ENCODE measurements at regions not wholly inside any gene's neighbourhood (a gene's known extent, or its start where the extent isn't known, plus 50 kb on each side); places are given as distances from the start of the nearest gene placed in this dataset.

- Histone ChIP-seq H3K36me3 (ENCODE audit: control insufficient read depth, insufficient read depth, low read length, severe bottlenecking) (no peaks in the 10 kb centered on the region), H3K27me3 (replicated peaks; ENCODE audit: control insufficient read depth, insufficient read depth, low read length) (no peaks in the 10 kb centered on the region), H3K4me3 (ENCODE audit: low read length) (no peak overlapping the region), H3K9ac (ENCODE audit: low read length) (no peak overlapping the region), H3K4me1 (ENCODE audit: control insufficient read depth, insufficient read depth, low read length) (no peaks in the 10 kb centered on the region), H3K9me3 (ENCODE audit: control insufficient read depth, low read length) (peaks cover 6% of the 10 kb centered on the region)
- no peak for DNase-seq (ENCODE audit: low read depth)
These were observed 912.6 kb downstream of the GATA3 start for GRCh38 chr10:8967061-8967460.

- H3K36me3 ChIP-seq (ENCODE audit: control insufficient read depth, insufficient read depth, low read length, severe bottlenecking) = no peaks in the 10 kb centered on the region
- no peak overlapping the region for H3K4me3 ChIP-seq (ENCODE audit: low read length)
- no peak overlapping the region for H3K9ac ChIP-seq (ENCODE audit: low read length)
- DNase-seq (ENCODE audit: low read depth) = no peak
- H3K4me1 ChIP-seq (ENCODE audit: control insufficient read depth, insufficient read depth, low read length) = no peaks in the 10 kb centered on the region
- H3K9me3 ChIP-seq (ENCODE audit: control insufficient read depth, low read length) = peaks cover 6% of the 10 kb centered on the region
- no peaks in the 10 kb centered on the region for H3K27me3 ChIP-seq (replicated peaks; ENCODE audit: control insufficient read depth, insufficient read depth, low read length)
These were observed 915.4 kb downstream of the GATA3 start for GRCh38 chr10:8969853-8970252.

GRCh38 chr10:8975535-8975934 is 921.0 kb downstream of the GATA3 start:
- Histone ChIP-seq H3K9ac (ENCODE audit: low read length) (no peak overlapping the region), H3K36me3 (ENCODE audit: control insufficient read depth, insufficient read depth, low read length, severe bottlenecking) (no peaks in the 10 kb centered on the region), H3K9me3 (ENCODE audit: control insufficient read depth, low read length) (no peaks in the 10 kb centered on the region), H3K27me3 (replicated peaks; ENCODE audit: control insufficient read depth, insufficient read depth, low read length) (no peaks in the 10 kb centered on the region), H3K4me3 (ENCODE audit: low read length) (no peak overlapping the region), H3K4me1 (ENCODE audit: control insufficient read depth, insufficient read depth, low read length) (no peaks in the 10 kb centered on the region)
- DNase-seq (ENCODE audit: low read depth) = no peak

GRCh38 chr10:8978100-8978499 is 923.6 kb downstream of the GATA3 start:
- H3K36me3 ChIP-seq (ENCODE audit: control insufficient read depth, insufficient read depth, low read length, severe bottlenecking) = no peaks in the 10 kb centered on the region
- no peaks in the 10 kb centered on the region for H3K4me1 ChIP-seq (ENCODE audit: control insufficient read depth, insufficient read depth, low read length)
- no peaks in the 10 kb centered on the region for H3K9me3 ChIP-seq (ENCODE audit: control insufficient read depth, low read length)
- H3K27me3 ChIP-seq (replicated peaks; ENCODE audit: control insufficient read depth, insufficient read depth, low read length) = no peaks in the 10 kb centered on the region
- DNase-seq (ENCODE audit: low read depth) = no peak
- no peak overlapping the region for H3K4me3 ChIP-seq (ENCODE audit: low read length)
- H3K9ac ChIP-seq (ENCODE audit: low read length) = no peak overlapping the region

- no peaks in the 10 kb centered on the region for H3K27me3 ChIP-seq (replicated peaks; ENCODE audit: control insufficient read depth, insufficient read depth, low read length)
- H3K4me3 ChIP-seq (ENCODE audit: low read length) = no peak overlapping the region
- H3K9me3 ChIP-seq (ENCODE audit: control insufficient read depth, low read length) = no peaks in the 10 kb centered on the region
- no peak for DNase-seq (ENCODE audit: low read depth)
- no peak overlapping the region for H3K9ac ChIP-seq (ENCODE audit: low read length)
- H3K4me1 ChIP-seq (ENCODE audit: control insufficient read depth, insufficient read depth, low read length) = no peaks in the 10 kb centered on the region
- H3K36me3 ChIP-seq (ENCODE audit: control insufficient read depth, insufficient read depth, low read length, severe bottlenecking) = no peaks in the 10 kb centered on the region
These were observed 925.5 kb downstream of the GATA3 start for GRCh38 chr10:8979976-8980375.

GRCh38 chr10:8981277-8981676 is 926.8 kb downstream of the GATA3 start:
- Histone ChIP-seq H3K27me3 (replicated peaks; ENCODE audit: control insufficient read depth, insufficient read depth, low read length) (no peaks in the 10 kb centered on the region), H3K36me3 (ENCODE audit: control insufficient read depth, insufficient read depth, low read length, severe bottlenecking) (no peaks in the 10 kb centered on the region), H3K9me3 (ENCODE audit: control insufficient read depth, low read length) (no peaks in the 10 kb centered on the region), H3K9ac (ENCODE audit: low read length) (no peak overlapping the region), H3K4me1 (ENCODE audit: control insufficient read depth, insufficient read depth, low read length) (no peaks in the 10 kb centered on the region), H3K4me3 (ENCODE audit: low read length) (no peak overlapping the region)
- no peak for DNase-seq (ENCODE audit: low read depth)

GRCh38 chr10:8985651-8986050 is 931.2 kb downstream of the GATA3 start:
- no peak overlapping the region for H3K9ac ChIP-seq (ENCODE audit: low read length)
- no peak overlapping the region for H3K4me3 ChIP-seq (ENCODE audit: low read length)
- no peaks in the 10 kb centered on the region for H3K36me3 ChIP-seq (ENCODE audit: control insufficient read depth, insufficient read depth, low read length, severe bottlenecking)
- no peaks in the 10 kb centered on the region for H3K4me1 ChIP-seq (ENCODE audit: control insufficient read depth, insufficient read depth, low read length)
- no peaks in the 10 kb centered on the region for H3K27me3 ChIP-seq (replicated peaks; ENCODE audit: control insufficient read depth, insufficient read depth, low read length)
- H3K9me3 ChIP-seq (ENCODE audit: control insufficient read depth, low read length) = no peaks in the 10 kb centered on the region
- no peak for DNase-seq (ENCODE audit: low read depth)

GRCh38 chr10:8986975-8987374 is 932.5 kb downstream of the GATA3 start:
- Histone ChIP-seq H3K9ac (ENCODE audit: low read length) (no peak overlapping the region), H3K27me3 (replicated peaks; ENCODE audit: control insufficient read depth, insufficient read depth, low read length) (no peaks in the 10 kb centered on the region), H3K4me1 (ENCODE audit: control insufficient read depth, insufficient read depth, low read length) (no peaks in the 10 kb centered on the region), H3K9me3 (ENCODE audit: control insufficient read depth, low read length) (no peaks in the 10 kb centered on the region), H3K4me3 (ENCODE audit: low read length) (no peak overlapping the region), H3K36me3 (ENCODE audit: control insufficient read depth, insufficient read depth, low read length, severe bottlenecking) (no peaks in the 10 kb centered on the region)
- DNase-seq (ENCODE audit: low read depth) = no peak

GRCh38 chr10:8987712-8988111 is 933.2 kb downstream of the GATA3 start:
- no peaks in the 10 kb centered on the region for H3K9me3 ChIP-seq (ENCODE audit: control insufficient read depth, low read length)
- DNase-seq (ENCODE audit: low read depth) = no peak
- H3K36me3 ChIP-seq (ENCODE audit: control insufficient read depth, insufficient read depth, low read length, severe bottlenecking) = no peaks in the 10 kb centered on the region
- no peak overlapping the region for H3K9ac ChIP-seq (ENCODE audit: low read length)
- no peaks in the 10 kb centered on the region for H3K27me3 ChIP-seq (replicated peaks; ENCODE audit: control insufficient read depth, insufficient read depth, low read length)
- no peaks in the 10 kb centered on the region for H3K4me1 ChIP-seq (ENCODE audit: control insufficient read depth, insufficient read depth, low read length)
- no peak overlapping the region for H3K4me3 ChIP-seq (ENCODE audit: low read length)

- Histone ChIP-seq H3K9me3 (ENCODE audit: control insufficient read depth, low read length) (no peaks in the 10 kb centered on the region), H3K27me3 (replicated peaks; ENCODE audit: control insufficient read depth, insufficient read depth, low read length) (no peaks in the 10 kb centered on the region), H3K9ac (ENCODE audit: low read length) (no peak overlapping the region), H3K4me1 (ENCODE audit: control insufficient read depth, insufficient read depth, low read length) (no peaks in the 10 kb centered on the region), H3K4me3 (ENCODE audit: low read length) (no peak overlapping the region), H3K36me3 (ENCODE audit: control insufficient read depth, insufficient read depth, low read length, severe bottlenecking) (no peaks in the 10 kb centered on the region)
- no peak for DNase-seq (ENCODE audit: low read depth)
These were observed 935.9 kb downstream of the GATA3 start for GRCh38 chr10:8990280-8990987.

- DNase-seq (ENCODE audit: low read depth) = no peak
These were observed 937.5 kb downstream of the GATA3 start for GRCh38 chr10:8992009-8992408.

GRCh38 chr10:8993864-8994263 is 939.4 kb downstream of the GATA3 start:
- DNase-seq (ENCODE audit: low read depth) = no peak
- Histone ChIP-seq H3K4me1 (ENCODE audit: control insufficient read depth, insufficient read depth, low read length) (no peaks in the 10 kb centered on the region), H3K27me3 (replicated peaks; ENCODE audit: control insufficient read depth, insufficient read depth, low read length) (no peaks in the 10 kb centered on the region), H3K9ac (ENCODE audit: low read length) (no peak overlapping the region), H3K4me3 (ENCODE audit: low read length) (no peak overlapping the region), H3K9me3 (ENCODE audit: control insufficient read depth, low read length) (no peaks in the 10 kb centered on the region), H3K36me3 (ENCODE audit: control insufficient read depth, insufficient read depth, low read length, severe bottlenecking) (no peaks in the 10 kb centered on the region)

More at GRCh38 chr10:8992009-8992408, 937.5 kb downstream of the GATA3 start:
- Histone ChIP-seq H3K9me3 (ENCODE audit: control insufficient read depth, low read length) (no peaks in the 10 kb centered on the region), H3K36me3 (ENCODE audit: control insufficient read depth, insufficient read depth, low read length, severe bottlenecking) (no peaks in the 10 kb centered on the region), H3K4me1 (ENCODE audit: control insufficient read depth, insufficient read depth, low read length) (no peaks in the 10 kb centered on the region), H3K4me3 (ENCODE audit: low read length) (no peak overlapping the region), H3K27me3 (replicated peaks; ENCODE audit: control insufficient read depth, insufficient read depth, low read length) (no peaks in the 10 kb centered on the region), H3K9ac (ENCODE audit: low read length) (no peak overlapping the region)
